ENCODE measurements at regions not wholly inside any gene's neighbourhood (a gene's known extent, or its start where the extent isn't known, plus 50 kb on each side); places are given as distances from the start of the nearest gene placed in this dataset.

DNA sequence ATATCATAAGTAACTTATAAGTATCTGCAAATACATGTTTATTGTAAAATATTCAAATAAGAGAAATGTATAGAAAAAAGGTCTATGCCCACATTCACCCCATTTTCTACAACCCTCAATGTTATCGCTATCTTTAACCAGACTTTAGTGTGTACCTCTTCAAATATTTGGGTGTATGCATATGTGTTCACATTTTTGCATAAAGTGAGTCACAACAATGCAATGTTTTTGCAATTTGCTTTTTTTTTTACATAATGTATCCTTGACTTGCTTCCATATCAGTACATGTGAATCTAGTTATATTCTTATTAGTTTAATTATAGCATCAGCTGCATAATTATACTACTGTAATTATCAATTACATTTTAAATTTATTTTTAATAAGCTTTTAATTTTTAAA is 117.3 kb upstream of the LYSMD4 start (continued):
- TF ChIP-seq TOX (CRISPR knock-in tag; IDR thresholded peaks at IDR 0.05; ENCODE audit: borderline replicate concordance), result no peak
- TF ChIP-seq ZC3H10 (CRISPR knock-in tag; IDR thresholded peaks at IDR 0.05), result no peak
- TF ChIP-seq PPARA (CRISPR knock-in tag; IDR thresholded peaks at IDR 0.05; ENCODE audit: borderline replicate concordance), result no peak
- TF ChIP-seq OSR1 (CRISPR knock-in tag; IDR thresholded peaks at IDR 0.05), result no peak
- TF ChIP-seq, protein P1, sequence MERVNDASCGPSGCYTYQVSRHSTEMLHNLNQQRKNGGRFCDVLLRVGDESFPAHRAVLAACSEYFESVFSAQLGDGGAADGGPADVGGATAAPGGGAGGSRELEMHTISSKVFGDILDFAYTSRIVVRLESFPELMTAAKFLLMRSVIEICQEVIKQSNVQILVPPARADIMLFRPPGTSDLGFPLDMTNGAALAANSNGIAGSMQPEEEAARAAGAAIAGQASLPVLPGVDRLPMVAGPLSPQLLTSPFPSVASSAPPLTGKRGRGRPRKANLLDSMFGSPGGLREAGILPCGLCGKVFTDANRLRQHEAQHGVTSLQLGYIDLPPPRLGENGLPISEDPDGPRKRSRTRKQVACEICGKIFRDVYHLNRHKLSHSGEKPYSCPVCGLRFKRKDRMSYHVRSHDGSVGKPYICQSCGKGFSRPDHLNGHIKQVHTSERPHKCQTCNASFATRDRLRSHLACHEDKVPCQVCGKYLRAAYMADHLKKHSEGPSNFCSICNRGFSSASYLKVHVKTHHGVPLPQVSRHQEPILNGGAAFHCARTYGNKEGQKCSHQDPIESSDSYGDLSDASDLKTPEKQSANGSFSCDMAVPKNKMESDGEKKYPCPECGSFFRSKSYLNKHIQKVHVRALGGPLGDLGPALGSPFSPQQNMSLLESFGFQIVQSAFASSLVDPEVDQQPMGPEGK (CRISPR knock-in tag; IDR thresholded peaks at IDR 0.05; ENCODE audit: borderline replicate concordance), result no peak

DNA sequence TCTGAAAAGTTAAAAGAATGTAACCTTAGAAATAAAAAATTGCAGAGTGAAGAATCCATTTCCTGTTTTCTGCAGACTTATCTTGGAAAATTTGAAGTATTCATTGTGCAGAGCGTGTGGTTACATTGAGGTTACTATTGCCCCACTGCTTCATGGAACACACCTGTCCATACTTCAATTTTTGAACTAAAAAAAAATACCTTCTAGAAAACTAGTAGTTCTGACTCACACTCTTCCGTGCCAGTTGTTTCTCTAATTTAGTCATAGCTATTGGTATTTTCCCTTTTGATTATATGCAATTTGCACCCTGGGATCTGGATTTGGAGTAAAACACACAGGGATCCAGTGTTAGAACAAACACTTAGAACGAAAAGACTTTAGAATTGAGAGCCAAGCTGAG is 111.8 kb upstream of the LYSMD4 start:
- TF ChIP-seq ZNF70 (CRISPR knock-in tag; IDR thresholded peaks at IDR 0.05) (no peak), PPARA (CRISPR knock-in tag; IDR thresholded peaks at IDR 0.05; ENCODE audit: borderline replicate concordance) (no peak), GLIS3 (CRISPR knock-in tag; IDR thresholded peaks at IDR 0.05) (no peak), ZFP3 (CRISPR knock-in tag; IDR thresholded peaks at IDR 0.05) (no peak), ZFP30 (CRISPR knock-in tag; IDR thresholded peaks at IDR 0.05) (no peak), ZNF565 (CRISPR knock-in tag; conservative IDR thresholded peaks at IDR 0.05; ENCODE audit: low read depth) (no peak), BACH2 (CRISPR knock-in tag; IDR thresholded peaks at IDR 0.05; ENCODE audit: borderline replicate concordance) (no peak), OSR1 (CRISPR knock-in tag; IDR thresholded peaks at IDR 0.05) (no peak), ARNTL (CRISPR knock-in tag; IDR thresholded peaks at IDR 0.05; ENCODE audit: borderline replicate concordance, low read depth) (no peak), TOX (CRISPR knock-in tag; IDR thresholded peaks at IDR 0.05; ENCODE audit: borderline replicate concordance) (no peak), ISL1 (CRISPR knock-in tag; IDR thresholded peaks at IDR 0.05) (no peak), ZC3H10 (CRISPR knock-in tag; IDR thresholded peaks at IDR 0.05) (no peak), ZNF8 (CRISPR knock-in tag; IDR thresholded peaks at IDR 0.05) (no peak)
- TF ChIP-seq, protein P1 (CRISPR knock-in tag; IDR thresholded peaks at IDR 0.05; ENCODE audit: borderline replicate concordance), result no peak
- TF ChIP-seq, protein P2, sequence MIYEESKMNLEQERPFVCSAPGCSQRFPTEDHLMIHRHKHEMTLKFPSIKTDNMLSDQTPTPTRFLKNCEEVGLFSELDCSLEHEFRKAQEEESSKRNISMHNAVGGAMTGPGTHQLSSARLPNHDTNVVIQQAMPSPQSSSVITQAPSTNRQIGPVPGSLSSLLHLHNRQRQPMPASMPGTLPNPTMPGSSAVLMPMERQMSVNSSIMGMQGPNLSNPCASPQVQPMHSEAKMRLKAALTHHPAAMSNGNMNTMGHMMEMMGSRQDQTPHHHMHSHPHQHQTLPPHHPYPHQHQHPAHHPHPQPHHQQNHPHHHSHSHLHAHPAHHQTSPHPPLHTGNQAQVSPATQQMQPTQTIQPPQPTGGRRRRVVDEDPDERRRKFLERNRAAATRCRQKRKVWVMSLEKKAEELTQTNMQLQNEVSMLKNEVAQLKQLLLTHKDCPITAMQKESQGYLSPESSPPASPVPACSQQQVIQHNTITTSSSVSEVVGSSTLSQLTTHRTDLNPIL (CRISPR knock-in tag; IDR thresholded peaks at IDR 0.05; ENCODE audit: low read depth), result no peak
- TF ChIP-seq, protein P3, sequence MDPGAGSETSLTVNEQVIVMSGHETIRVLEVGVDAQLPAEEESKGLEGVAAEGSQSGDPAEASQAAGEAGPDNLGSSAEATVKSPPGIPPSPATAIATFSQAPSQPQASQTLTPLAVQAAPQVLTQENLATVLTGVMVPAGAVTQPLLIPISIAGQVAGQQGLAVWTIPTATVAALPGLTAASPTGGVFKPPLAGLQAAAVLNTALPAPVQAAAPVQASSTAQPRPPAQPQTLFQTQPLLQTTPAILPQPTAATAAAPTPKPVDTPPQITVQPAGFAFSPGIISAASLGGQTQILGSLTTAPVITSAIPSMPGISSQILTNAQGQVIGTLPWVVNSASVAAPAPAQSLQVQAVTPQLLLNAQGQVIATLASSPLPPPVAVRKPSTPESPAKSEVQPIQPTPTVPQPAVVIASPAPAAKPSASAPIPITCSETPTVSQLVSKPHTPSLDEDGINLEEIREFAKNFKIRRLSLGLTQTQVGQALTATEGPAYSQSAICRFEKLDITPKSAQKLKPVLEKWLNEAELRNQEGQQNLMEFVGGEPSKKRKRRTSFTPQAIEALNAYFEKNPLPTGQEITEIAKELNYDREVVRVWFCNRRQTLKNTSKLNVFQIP (CRISPR knock-in tag; IDR thresholded peaks at IDR 0.05; ENCODE audit: borderline replicate concordance, low read depth), result no peak
- TF ChIP-seq, protein P4, sequence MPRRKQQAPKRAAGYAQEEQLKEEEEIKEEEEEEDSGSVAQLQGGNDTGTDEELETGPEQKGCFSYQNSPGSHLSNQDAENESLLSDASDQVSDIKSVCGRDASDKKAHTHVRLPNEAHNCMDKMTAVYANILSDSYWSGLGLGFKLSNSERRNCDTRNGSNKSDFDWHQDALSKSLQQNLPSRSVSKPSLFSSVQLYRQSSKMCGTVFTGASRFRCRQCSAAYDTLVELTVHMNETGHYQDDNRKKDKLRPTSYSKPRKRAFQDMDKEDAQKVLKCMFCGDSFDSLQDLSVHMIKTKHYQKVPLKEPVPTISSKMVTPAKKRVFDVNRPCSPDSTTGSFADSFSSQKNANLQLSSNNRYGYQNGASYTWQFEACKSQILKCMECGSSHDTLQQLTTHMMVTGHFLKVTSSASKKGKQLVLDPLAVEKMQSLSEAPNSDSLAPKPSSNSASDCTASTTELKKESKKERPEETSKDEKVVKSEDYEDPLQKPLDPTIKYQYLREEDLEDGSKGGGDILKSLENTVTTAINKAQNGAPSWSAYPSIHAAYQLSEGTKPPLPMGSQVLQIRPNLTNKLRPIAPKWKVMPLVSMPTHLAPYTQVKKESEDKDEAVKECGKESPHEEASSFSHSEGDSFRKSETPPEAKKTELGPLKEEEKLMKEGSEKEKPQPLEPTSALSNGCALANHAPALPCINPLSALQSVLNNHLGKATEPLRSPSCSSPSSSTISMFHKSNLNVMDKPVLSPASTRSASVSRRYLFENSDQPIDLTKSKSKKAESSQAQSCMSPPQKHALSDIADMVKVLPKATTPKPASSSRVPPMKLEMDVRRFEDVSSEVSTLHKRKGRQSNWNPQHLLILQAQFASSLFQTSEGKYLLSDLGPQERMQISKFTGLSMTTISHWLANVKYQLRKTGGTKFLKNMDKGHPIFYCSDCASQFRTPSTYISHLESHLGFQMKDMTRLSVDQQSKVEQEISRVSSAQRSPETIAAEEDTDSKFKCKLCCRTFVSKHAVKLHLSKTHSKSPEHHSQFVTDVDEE (CRISPR knock-in tag; IDR thresholded peaks at IDR 0.05), result no peak
- TF ChIP-seq, protein P5, sequence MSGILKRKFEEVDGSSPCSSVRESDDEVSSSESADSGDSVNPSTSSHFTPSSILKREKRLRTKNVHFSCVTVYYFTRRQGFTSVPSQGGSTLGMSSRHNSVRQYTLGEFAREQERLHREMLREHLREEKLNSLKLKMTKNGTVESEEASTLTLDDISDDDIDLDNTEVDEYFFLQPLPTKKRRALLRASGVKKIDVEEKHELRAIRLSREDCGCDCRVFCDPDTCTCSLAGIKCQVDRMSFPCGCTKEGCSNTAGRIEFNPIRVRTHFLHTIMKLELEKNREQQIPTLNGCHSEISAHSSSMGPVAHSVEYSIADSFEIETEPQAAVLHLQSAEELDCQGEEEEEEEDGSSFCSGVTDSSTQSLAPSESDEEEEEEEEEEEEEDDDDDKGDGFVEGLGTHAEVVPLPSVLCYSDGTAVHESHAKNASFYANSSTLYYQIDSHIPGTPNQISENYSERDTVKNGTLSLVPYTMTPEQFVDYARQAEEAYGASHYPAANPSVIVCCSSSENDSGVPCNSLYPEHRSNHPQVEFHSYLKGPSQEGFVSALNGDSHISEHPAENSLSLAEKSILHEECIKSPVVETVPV (CRISPR knock-in tag; IDR thresholded peaks at IDR 0.05), result no peak
- ATAC-seq, result no peak

DNA sequence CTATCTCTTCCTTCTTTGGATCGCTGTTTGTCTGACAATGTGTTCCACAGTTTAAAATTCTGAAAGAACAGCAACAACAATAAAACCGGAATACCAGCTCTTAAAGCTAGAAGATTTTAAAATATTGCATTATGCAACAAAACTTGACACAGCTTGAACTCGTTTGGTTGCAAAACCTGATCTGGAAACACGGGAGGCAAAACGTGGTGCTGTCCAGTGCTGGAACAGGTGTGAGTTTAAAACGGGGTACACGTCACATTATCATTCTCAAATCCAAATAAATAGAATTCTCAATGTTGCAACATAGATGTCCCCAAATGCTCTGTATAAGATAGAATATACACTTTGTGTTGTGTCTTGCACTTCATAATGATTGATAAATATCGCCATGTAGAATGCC is 110.9 kb upstream of the LYSMD4 start:
- ATAC-seq, result no peak
- TF ChIP-seq, protein P3 (CRISPR knock-in tag; IDR thresholded peaks at IDR 0.05; ENCODE audit: borderline replicate concordance, low read depth), result no peak
- no peak for TF ChIP-seq CSDC2 (CRISPR knock-in tag; IDR thresholded peaks at IDR 0.05)
- no peak for TF ChIP-seq ISL1 (CRISPR knock-in tag; IDR thresholded peaks at IDR 0.05)
- TF ChIP-seq, protein P2 (CRISPR knock-in tag; IDR thresholded peaks at IDR 0.05; ENCODE audit: low read depth), result no peak
- no peak for TF ChIP-seq ZC3H10 (CRISPR knock-in tag; IDR thresholded peaks at IDR 0.05)
- TF ChIP-seq TOX (CRISPR knock-in tag; IDR thresholded peaks at IDR 0.05; ENCODE audit: borderline replicate concordance), result no peak
- TF ChIP-seq ZFP30 (CRISPR knock-in tag; IDR thresholded peaks at IDR 0.05), result no peak
- TF ChIP-seq, protein P4 (CRISPR knock-in tag; IDR thresholded peaks at IDR 0.05), result no peak

Measured in SK-N-SH treated with all-trans-retinoic acid at 6 μM for 48 hours (cell line).